Upper lobe of right lung (tissue), 1 donor: ENCODE measurements at regions not wholly inside any gene's neighbourhood (a gene's known extent, or its start where the extent isn't known, plus 50 kb on each side); places are given as distances from the start of the nearest gene placed in this dataset.

Experiments
- ATAC-seq: fragments of 200-7000 bp; cut with Tn5 transposase; one replicate; pipeline ENCODE4 v1.9.1; 2020; ENCODE audit warnings: mild to moderate bottlenecking, moderate library complexity
- DNase-seq: peaks from one replicate; pipeline ENCODE4 v3.0.0-alpha.2; 2020
- H3K27ac ChIP-seq: fragments of 200-600 bp; one replicate; pipeline ENCODE4 v1.8.0; 2022
- H3K27me3 ChIP-seq: fragments of 200-600 bp; one replicate; pipeline ENCODE4 v1.8.0; 2022; ENCODE audit warnings: mild to moderate bottlenecking
- H3K36me3 ChIP-seq: fragments of 200-600 bp; one replicate; pipeline ENCODE4 v1.8.0; 2022
- H3K4me1 ChIP-seq: fragments of 200-600 bp; one replicate; pipeline ENCODE4 v1.8.0; 2022
- H3K4me3 ChIP-seq: fragments of 200-600 bp; one replicate; pipeline ENCODE4 v1.8.0; 2022; ENCODE audit warnings: mild to moderate bottlenecking
- H3K9me3 ChIP-seq: fragments of 200-600 bp; one replicate; pipeline ENCODE4 v1.8.0; 2022
- intact Hi-C: fragments of 100-400 bp; cut with DNase I; formaldehyde crosslinking; loops from one replicate; pipeline ENCODE4 v1.11.0; 2022
- TF ChIP-seq, protein P1 (sequence below): fragments of 200-600 bp; IDR thresholded peaks from one replicate; pipeline ENCODE4 v1.8.0; 2022; ENCODE audit warnings: antibody characterized with exemption
- donor health status: DM: no; HTN: yes; CAD: no; lungs with severe emphysema.

DNA sequence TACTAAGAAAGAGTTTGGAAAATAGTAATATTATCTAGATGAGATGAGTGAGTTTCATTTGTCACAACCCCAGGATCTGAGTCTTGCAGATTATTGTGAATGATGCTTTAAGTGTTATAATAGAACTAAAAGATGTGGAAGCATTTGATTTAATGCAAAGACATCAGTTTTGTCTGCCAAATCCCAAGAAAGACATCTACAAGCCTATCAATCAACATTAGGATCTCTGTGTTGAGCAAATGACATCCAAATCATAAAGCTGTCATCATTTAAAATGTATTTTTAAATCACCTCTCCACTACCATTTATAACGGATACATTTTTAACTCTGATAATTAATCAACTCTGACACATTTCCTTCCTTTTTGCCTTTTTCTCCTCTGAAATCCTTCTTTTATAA, 310.8 kb upstream of the SLIT2 start:
- TF ChIP-seq, protein P1, sequence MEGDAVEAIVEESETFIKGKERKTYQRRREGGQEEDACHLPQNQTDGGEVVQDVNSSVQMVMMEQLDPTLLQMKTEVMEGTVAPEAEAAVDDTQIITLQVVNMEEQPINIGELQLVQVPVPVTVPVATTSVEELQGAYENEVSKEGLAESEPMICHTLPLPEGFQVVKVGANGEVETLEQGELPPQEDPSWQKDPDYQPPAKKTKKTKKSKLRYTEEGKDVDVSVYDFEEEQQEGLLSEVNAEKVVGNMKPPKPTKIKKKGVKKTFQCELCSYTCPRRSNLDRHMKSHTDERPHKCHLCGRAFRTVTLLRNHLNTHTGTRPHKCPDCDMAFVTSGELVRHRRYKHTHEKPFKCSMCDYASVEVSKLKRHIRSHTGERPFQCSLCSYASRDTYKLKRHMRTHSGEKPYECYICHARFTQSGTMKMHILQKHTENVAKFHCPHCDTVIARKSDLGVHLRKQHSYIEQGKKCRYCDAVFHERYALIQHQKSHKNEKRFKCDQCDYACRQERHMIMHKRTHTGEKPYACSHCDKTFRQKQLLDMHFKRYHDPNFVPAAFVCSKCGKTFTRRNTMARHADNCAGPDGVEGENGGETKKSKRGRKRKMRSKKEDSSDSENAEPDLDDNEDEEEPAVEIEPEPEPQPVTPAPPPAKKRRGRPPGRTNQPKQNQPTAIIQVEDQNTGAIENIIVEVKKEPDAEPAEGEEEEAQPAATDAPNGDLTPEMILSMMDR, result no peak
- DNase-seq (no peak), ATAC-seq (no peak)
- H3K27me3 ChIP-seq, result no peaks in the 10 kb centered on the region
- intact Hi-C loops, result no loop called here
- no peaks in the 10 kb centered on the region for H3K4me1 ChIP-seq
- no peak overlapping the region for H3K27ac ChIP-seq
- no peak overlapping the region for H3K4me3 ChIP-seq
- H3K36me3 ChIP-seq, result no peaks in the 10 kb centered on the region
- no peaks in the 10 kb centered on the region for H3K9me3 ChIP-seq

- H3K9me3 ChIP-seq, result no peaks in the 10 kb centered on the region
- no peak for ATAC-seq
- H3K4me3 ChIP-seq, result no peak overlapping the region
Observed at GRCh38 chr4:19936476-19936875, 315.2 kb upstream of the SLIT2 start.

DNA sequence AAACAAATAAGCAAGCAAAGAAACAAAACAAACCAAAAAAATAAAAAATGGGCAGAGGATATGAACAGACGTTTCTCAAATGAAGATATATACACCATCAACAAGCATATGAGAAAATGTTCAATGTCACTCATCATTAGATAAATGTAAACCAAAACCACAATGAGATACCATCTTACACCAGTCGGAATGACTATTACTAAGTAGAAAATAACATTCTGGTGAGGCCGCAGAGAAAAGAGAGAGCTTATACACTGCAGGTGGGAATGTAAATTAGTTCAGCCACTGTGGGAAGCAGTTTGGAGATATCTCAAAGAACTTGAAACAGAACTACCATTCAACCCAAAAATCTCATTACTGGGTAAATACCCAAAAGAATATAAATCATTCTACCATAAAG, 321.0 kb upstream of the SLIT2 start:
- H3K27me3 ChIP-seq, result no peaks in the 10 kb centered on the region
- H3K4me3 ChIP-seq, result no peak overlapping the region
- no peaks in the 10 kb centered on the region for H3K4me1 ChIP-seq
- no peaks in the 10 kb centered on the region for H3K36me3 ChIP-seq
- TF ChIP-seq, protein P1, result no peak
- no peaks in the 10 kb centered on the region for H3K9me3 ChIP-seq
- H3K27ac ChIP-seq, result no peak overlapping the region
- intact Hi-C loops, result no loop called here
- no peak for ATAC-seq
- no peak for DNase-seq

More at GRCh38 chr4:19936476-19936875, 315.2 kb upstream of the SLIT2 start:
- H3K36me3 ChIP-seq, result no peaks in the 10 kb centered on the region
- intact Hi-C loops, result no loop called here
- TF ChIP-seq, protein P1, result no peak
- H3K27ac ChIP-seq, result no peak overlapping the region
- H3K27me3 ChIP-seq, result no peaks in the 10 kb centered on the region
- H3K4me1 ChIP-seq, result no peaks in the 10 kb centered on the region
- no peak for DNase-seq

DNA sequence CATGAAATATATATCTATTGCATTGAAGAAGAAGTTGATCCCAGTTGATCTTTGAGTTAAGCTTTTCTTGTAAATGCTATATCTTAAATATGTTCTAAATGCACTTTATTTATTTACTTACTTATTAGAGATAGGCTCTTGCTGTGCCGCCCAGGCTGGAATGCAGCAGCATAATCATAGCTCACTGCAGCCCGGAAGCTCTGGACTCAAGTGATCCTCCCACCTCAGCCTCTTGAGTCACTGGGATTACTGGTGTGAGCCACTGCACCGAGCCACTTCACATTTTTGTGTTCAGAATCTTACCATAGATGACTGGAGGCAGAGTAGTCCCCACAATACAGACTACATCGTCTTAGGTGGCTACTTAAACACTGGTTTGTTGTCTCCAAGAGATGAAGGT, 324.3 kb upstream of the SLIT2 start:
- H3K27ac ChIP-seq, result no peak overlapping the region
- intact Hi-C loops, result no loop called here
- H3K4me1 ChIP-seq, result no peaks in the 10 kb centered on the region
- H3K36me3 ChIP-seq, result no peaks in the 10 kb centered on the region
- no peak overlapping the region for H3K4me3 ChIP-seq
- TF ChIP-seq, protein P1, result no peak
- H3K9me3 ChIP-seq, result no peaks in the 10 kb centered on the region
- DNase-seq (no peak), ATAC-seq (peak; percentile 76)
- H3K27me3 ChIP-seq, result no peaks in the 10 kb centered on the region

- DNase-seq, result no peak
- Histone ChIP-seq H3K4me3 (no peak overlapping the region), H3K27me3 (no peaks in the 10 kb centered on the region), H3K4me1 (no peaks in the 10 kb centered on the region), H3K36me3 (no peaks in the 10 kb centered on the region), H3K9me3 (no peaks in the 10 kb centered on the region), H3K27ac (no peak overlapping the region)
- TF ChIP-seq, protein P1, result no peak
- no peak for ATAC-seq
- intact Hi-C loops, result no loop called here
Observed at GRCh38 chr4:19925516-19925915, 326.2 kb upstream of the SLIT2 start.

GRCh38 chr4:19924761-19925160, 326.9 kb upstream of the SLIT2 start:
- no peaks in the 10 kb centered on the region for H3K4me1 ChIP-seq
- H3K36me3 ChIP-seq, result no peaks in the 10 kb centered on the region

More at GRCh38 chr4:19924761-19925160, 326.9 kb upstream of the SLIT2 start:
- Histone ChIP-seq H3K4me3 (no peak overlapping the region), H3K27ac (no peak overlapping the region), H3K27me3 (no peaks in the 10 kb centered on the region), H3K9me3 (no peaks in the 10 kb centered on the region)
- DNase-seq (no peak), ATAC-seq (no peak)
- intact Hi-C loops, result no loop called here
- TF ChIP-seq, protein P1, result no peak
